SH-SY5Y (cell line): ENCODE measurements at regions not wholly inside any gene's neighbourhood (a gene's known extent, or its start where the extent isn't known, plus 50 kb on each side); places are given as distances from the start of the nearest gene placed in this dataset.

Experiments used
- GATA2 ChIP-seq: IDR thresholded peaks from 2 replicates; pipeline ENCODE4 v1.6.1; 2011; ENCODE audit warnings: mild to moderate bottlenecking, low read depth, low read length
- GATA3 ChIP-seq: IDR thresholded peaks from 2 replicates; pipeline ENCODE4 v1.6.1; 2011; ENCODE audit warnings: low read depth, mild to moderate bottlenecking, low read length, moderate library complexity

- TF ChIP-seq GATA3 (no peak), GATA2 (no peak)
Observed at GRCh38 chr10:3009341-3009740, 58.0 kb upstream of the PFKP start.
